B cell (primary cell): ENCODE measurements at regions not wholly inside any gene's neighbourhood (a gene's known extent, or its start where the extent isn't known, plus 50 kb on each side); places are given as distances from the start of the nearest gene placed in this dataset.

Experiments
- CTCF ChIP-seq: fragments of 200-600 bp; IDR thresholded peaks from one replicate; pipeline ENCODE4 v1.8.0; 2022; ENCODE audit warnings: antibody characterized with exemption, mild to moderate bottlenecking
- EZH2 ChIP-seq: IDR thresholded peaks from 2 replicates; pipeline ENCODE4 v1.6.1; 2012; ENCODE audit warnings: borderline replicate concordance, low read depth, mild to moderate bottlenecking, moderate library complexity, low read length; ENCODE audit not compliant: insufficient read depth, poor library complexity, severe bottlenecking

GRCh38 chr11:71091506-71092265, 160.7 kb downstream of the SHANK2 start:
- TF ChIP-seq CTCF (no peak), EZH2 (no peak)
